Stimulated activated CD8-positive, alpha-beta memory T cell treated with anti-CD3 and anti-CD28 coated beads, Interleukin-4, amount 100 ng/mL, for 24 hours (primary cell): ENCODE measurements at regions not wholly inside any gene's neighbourhood (a gene's known extent, or its start where the extent isn't known, plus 50 kb on each side); places are given as distances from the start of the nearest gene placed in this dataset.
A peak's percentile ranks its signal among the peaks of the same experiment; 100 is the strongest.
"Not testable (repeated sequence)": the region's sequence is repeated elsewhere in the genome, so short reads cannot be mapped to it uniquely, and the experiment has no call there.

Source experiments
- DNase-seq: peaks from one replicate; pipeline ENCODE4 v3.0.0-alpha.2; 2020; ENCODE audit warnings: low read depth

DNA sequence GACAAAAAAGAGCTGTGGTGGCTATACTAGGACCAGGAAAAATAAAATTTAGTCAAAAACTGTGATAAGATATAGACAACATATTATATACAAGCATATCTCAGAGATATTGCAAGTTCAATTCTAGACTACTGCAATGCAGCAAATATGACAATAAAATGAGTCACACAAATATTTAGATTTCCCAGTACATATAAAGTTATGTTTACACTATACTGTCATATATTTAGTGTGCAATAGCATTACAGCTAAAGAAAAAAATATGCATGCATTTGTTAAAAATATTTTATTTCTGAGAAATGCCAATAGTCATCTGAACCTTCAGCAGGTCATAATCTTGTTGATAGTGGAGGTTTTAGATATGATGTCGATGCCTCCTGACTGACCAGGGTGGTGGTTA lies 72.1 kb downstream of the AKR1C4 start:
- no peak for DNase-seq

DNA sequence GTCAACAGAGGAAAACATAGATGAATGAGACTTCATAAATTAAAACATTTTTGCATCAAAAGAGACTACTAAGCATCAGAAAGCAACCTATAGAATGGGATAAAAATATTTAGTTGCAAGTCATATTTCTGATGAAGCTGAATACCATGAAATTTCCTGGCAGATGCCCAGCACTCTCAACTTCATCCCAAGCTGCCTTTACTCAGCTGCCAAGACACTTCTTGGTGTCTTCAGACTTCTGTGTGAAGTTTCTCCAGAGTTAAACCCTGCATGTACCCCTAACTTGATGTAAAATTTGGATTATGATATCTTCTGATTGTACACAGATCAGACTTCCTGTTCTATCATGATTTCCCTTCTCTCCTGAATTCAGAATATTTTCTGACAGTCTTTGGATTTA lies 73.2 kb downstream of the AKR1C4 start:
- no peak for DNase-seq

DNA sequence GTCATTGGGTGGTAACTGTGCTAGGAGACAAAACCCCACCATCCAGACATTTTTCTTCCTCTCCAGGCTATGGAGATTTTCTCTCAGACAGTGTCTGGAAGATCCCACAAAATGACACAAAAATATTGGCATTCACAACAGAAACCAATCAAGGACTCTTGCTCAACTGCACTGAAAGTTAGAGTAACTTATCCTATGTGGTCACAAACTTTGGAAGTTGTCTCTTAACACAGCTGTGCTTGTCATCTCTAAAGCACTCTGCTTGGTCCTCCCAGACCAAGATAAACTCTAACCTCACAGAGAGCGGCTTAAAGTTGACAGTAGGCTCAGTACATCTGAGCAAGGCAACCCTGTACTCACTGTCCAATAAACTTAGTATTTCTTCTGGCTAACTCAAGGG lies 74.9 kb downstream of the AKR1C4 start:
- DNase-seq: no peak

DNA sequence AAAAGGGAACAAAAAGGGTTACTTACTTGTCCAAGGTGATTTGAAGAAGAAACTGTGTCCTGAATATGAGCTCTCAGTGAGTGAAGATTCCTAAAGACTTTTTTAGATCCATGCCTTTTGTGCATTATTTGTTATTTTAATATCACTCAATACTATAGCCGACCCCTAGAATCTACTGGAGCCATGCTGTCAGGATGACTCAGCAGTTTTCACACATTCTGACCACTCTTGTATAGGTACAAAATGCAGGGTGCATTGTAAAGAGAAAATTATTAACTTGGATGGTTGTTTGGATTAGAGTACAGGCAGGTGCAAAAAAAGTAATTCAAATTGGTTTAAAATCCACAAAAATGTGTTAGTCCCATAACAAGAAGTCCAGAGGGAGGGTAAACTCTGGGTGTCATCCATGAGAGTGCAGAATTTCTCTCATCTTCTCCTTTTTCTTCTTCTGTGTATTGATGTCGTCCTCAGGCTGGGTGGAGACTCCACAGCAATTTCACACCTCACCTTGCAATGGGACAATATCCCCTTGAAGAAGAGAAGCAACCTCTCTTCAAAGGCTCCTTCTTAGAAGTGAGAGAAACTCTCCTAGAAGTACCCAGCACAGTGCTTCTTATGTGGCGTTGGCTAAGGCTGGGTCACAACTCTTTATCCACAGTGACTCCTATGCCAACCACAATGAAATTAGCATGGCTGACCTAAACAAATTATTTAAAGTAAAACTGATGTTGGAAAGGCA lies 75.6 kb downstream of the AKR1C4 start:
- DNase-seq: no peak

DNA sequence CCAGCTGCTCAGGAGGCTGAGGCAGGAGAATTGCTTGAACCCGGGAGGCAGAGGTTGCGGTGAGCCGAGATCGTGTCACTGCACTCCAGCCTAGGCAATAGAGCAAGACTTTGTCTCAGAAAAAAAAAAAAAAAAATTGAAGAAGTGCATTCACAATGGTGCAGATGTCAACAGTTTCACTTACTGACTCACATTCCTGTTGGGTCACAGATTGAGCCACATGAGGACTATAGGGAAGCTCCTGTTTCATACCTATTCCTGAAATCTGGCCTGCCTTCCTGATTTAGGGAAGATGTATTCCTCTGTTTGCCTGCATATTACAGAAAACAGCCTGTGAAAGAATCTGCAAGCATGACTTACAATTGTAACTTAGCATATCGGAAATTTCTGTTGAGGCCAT lies 78.2 kb downstream of the AKR1C4 start:
- DNase-seq: no peak

DNA sequence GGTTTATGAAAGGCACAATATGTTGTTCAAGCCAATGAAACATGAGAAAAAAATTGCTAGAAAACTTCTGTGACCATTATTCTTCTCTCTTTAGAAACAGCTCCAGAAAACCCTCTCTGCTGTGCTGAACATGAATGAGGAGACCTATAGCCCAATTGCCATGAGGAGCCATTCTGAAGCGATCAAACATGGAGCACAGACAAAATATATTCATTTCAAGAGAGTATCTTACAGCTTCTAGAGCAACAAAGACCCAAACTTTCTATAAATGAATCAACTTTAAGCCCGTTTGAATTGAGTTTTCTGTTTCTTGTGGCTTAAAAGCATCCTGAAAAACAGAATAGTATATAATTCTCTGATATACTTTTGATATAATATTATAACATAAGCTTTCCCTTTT lies 83.4 kb upstream of the UCN3 start:
- no peak for DNase-seq

DNA sequence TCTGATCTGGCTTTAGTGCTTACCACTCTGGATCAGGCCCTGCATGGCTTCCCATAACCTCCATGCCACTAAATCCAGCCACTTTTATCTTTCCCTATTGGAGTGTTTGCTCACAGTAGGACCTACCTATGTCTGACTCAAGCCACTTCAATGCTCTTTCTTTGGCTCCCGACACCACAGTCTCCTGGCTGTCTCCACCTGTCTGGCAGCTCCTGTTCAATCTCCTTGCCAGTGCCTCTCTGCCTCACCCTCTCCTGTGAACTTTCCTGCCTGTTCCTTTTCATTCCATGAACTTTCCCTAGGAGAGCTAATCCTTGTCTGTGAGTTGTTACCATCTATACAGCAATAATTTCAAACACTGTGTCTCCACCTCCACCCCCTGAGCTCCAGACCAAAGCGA lies 82.6 kb upstream of the UCN3 start:
- no peak for DNase-seq

DNA sequence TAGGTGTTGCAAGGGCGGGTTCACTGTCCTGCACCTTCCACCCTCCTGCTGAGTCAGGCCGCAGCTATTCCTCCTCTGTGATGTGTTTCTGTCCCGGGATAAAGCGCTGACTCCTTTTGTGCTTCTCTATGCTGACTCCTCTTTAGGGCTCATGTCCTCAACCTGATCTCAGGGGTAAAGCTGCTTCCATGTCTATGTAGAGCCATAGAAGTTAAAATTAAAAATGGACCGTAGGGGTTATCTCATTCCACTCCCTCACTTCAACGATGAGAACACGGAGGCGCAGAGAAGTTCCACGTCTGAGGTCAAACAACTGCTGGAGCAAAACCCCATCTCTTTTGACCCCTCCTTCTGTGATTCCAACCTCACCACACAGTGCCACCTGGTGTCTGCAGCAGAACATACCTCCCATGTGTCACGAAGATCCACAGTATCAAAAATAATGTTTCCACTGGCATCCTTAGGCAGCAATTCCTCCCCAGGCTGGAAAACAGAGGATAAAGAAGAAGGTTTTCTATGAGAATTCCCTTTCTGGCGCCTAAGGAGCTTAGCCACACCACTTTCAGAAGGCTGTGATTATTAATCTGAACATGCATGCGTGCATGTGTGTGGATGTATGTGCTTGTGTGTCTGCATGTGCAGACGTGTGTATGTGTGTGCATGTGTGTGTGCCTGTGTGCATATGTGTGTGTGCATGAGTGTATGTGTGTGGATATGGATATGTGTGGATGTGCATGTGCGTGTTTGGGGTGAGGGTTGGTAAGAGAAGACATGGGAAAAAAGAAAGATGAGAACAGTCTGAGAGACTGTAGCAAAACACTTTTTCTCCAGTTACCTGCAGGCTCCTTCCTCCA lies 81.2 kb upstream of the UCN3 start:
- peak; percentile 23 for DNase-seq

DNA sequence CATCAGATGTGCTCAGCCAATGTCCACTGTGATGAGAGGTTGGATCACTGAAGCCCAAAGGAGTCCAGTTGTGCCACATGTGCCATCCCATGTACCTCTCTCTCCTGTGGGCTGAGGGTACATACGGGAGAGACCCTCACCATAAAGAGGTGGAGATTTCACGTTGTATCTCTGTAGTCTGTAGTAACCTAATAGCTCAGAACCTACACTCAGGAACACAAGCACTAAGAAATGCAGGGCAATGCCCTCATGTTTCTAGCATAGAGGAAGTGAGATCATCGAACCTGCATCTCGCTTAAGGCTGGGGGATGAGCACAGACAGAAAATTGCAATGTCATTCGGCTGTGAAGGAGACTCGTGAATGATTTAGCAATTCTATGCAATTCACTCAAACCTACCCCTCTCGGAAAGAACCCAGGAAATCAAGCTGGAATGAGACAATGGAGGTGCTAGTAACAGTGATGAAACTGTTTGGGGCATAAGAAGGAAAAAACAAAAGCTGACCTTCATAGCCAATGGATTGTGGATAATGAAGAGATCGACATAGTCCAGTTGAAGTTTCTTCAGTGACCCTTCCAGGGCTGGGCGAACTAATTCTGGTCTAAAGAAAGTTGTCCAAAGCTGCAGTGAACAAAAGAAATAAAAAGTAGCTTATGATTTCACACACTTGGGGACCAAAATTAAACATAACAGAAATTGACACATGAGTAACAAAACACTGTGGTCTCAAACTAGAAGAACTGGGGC lies 80.3 kb upstream of the UCN3 start:
- no peak for DNase-seq

DNA sequence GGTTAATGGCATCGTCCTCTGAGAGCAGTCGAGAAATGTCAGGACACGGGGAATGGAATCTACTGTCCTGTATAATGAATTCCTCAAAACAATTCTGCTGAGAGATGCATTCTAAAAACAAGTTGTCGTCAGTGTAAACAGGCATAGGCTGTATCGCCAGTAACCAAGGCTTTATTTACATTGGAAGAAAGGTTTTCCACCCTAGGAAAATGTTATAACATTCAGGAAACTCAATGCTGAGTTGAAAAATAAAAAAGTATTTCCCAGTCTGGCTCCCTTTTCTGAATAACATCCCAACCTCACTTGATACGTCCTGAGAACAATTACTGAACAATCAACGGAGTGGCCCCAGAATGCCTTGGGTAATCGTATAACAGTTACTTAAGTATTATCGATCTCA lies 79.6 kb upstream of the UCN3 start:
- DNase-seq: no peak

DNA sequence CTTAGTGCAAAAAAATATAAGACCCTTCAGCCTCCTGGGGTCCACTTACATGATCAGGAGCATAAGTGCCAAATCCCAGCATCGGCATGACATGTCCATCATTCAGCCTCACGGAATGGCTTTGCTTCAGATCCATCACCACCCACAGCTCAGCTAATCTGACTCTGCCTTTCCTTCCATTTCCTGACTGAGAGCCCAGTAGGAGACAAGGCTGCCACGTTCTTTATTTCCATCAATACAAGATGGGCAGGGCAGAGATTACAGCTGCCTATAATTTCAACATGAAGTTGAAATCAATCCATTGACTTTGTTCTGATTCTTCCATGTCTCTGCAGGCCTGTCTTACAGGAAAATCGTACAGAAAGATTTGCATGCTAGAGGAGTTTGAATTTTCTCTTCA lies 76.4 kb upstream of the UCN3 start:
- no peak for DNase-seq

DNA sequence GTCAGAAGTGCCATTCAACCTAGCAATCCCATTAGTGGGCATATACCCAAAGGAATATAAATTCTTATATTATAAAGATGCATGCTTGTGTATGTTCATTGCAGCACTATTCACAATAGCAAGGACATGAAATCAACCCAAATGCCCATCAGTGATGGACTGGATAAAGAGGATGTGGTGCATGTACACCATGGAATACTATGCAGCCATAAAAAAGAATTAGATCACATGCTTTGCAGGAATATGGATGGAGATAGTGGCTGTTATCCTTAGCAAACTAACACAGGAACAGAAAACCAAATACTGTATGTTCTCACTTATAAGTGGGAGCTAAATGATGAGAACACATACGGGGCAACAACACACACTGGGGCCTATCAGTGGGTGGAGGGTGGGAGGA lies 75.5 kb upstream of the UCN3 start:
- not testable (repeated sequence) for DNase-seq

DNA sequence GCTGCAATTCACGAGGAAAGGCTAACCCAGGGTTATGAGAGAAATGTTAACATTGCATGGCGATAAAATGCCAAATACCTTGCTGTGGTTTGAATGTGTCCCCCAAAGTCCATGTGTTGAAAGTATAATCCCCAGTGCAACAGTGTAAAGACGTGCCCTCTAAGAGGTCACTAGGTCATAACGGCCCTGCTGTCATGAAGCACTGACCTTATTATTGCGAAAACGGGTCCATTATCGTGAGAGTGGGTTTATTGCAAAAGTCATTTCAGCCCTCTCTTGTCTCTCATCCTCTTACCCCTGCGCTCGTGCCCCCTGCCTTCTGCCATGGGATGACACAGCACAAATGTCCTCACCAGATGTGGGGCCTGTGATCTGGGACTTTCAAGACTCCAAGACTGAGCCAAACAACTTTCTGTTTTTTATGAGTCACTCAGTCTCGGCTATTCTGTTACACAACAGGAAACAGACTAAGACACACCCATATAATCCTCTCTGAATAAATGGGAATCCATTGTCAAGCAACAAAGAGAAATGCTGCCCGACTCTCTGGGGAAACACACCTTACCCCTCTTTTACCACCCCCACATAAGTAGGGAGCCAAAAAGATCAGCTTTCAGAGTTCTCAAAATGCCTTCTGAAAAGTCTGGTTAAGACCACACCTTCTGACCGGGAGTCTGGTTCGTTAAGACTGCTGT lies 73.1 kb upstream of the UCN3 start:
- peak; percentile 8 for DNase-seq

DNA sequence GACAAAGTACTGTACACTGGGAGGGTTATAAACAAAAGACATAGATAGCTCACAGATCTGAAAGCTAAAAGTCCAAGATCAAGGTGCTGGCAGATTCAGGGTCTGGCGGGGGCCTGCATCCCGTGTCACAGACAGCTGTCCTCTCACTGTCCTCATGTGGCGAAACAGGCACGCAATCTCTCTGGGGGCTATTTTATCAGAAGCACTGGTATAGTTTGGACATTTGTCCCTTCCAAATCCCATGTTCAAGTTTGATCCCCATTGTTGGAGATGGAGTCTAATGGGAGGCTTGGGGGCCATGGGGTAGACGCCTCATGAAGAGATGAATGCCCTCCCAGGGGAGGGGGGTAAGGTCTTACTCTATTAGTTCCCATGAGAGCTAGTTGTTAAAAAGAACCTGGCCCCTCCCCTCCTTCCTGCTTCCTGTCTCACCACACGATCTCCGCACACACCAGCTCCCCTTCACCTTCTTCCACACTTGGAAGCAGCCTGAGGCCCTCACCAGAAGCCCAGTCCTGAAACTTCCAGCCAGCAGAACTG lies 72.5 kb upstream of the UCN3 start:
- DNase-seq: no peak

DNA sequence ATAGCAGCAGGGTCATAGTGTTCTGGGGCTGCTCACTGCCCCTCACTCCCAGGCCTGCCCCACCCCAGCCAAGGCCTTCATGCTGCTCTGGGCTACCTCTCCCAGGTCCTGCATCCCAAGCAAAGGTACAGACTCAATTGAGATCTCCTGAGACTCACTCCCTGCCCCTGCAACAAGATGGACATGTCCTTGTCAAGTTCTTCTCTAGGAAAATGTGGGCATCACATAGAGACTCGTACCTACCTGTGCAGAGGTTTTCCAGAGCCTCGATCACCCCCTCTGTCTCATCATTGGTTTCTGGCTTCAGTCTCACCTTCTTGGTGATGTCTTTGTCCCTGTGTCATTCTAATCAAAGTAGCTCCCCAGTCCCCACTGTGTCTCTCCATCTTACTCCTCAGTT lies 71.8 kb upstream of the UCN3 start:
- not testable (repeated sequence) for DNase-seq

DNA sequence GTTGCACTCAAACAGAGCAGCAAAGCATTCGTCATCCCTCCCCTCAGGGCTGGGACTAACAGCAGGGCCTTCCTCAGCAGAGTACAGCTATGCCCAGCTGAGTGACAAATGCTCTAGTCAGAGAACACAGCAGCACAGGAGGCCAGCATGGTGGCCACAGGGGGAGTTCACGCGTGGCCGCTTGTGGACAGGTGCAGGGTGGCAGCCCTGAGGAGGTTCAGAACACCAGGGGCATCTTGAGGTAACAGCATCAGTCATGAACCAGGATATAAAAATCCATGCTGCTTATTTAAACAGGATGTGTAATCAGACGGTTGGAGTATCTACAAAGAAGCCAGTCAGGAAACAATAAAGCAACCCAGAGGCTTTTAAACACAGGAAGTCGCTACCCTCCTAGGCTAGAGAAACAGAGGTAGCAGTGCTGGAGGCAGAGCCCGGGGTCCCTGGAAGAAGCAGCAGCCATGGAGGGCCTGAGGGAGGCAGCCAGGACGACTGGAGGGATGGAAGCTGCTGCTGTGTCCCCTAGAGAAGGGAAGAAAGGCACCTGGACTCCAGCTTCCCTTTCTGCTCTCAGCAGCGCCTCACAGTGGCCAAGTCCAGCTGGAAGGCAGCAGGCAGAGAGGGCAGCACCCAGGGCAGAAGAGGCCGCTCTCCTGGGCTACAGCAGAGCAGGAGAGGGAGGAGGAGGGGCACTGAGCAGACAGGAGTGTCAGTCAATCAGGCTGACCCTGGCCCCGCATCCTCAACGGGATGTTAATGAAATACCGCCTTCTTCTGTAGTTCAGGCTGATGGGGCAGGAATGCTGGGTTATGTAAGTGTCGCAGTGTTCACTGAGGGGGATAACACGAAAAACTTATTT lies 70.8 kb upstream of the UCN3 start:
- DNase-seq: peak; percentile 37

DNA sequence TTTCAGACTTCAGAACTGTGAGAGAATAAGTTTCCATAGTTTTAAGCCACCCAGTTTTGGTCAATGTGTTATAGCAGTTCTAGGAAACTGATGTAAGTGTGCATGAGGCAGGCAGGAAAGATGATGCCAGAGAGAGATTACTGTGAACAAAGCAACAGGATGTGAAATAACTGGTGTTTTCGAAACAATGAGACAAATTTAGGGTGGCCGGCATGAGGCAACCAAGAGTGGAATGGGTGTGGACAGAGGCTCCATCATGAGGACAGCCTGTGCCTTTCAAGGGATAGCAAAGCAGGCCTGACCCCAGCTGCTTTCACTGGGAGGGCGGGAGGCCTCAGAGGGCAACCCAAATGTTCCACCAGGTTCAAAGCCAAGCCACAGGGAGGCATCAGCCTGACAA lies 67.3 kb upstream of the UCN3 start:
- DNase-seq: no peak

DNA sequence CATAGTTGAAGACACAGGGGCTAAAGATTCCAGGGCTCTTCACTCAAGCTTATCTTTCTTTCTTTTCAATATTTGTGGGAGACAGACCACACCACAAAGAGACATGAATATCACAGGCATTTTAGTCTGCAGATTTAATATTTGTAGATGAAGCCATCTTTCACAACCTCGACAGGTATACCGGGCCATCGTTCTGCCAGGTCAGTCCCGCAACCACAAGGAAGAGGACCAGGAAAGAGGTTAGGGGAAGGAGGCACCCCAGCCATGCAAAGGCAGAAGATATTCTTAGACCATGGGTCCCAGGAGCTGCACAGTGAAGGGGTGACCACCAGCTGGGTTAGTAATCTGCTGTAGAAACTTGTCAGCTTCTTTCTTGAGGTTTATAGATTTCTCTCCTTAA lies 66.8 kb upstream of the UCN3 start:
- DNase-seq: no peak

DNA sequence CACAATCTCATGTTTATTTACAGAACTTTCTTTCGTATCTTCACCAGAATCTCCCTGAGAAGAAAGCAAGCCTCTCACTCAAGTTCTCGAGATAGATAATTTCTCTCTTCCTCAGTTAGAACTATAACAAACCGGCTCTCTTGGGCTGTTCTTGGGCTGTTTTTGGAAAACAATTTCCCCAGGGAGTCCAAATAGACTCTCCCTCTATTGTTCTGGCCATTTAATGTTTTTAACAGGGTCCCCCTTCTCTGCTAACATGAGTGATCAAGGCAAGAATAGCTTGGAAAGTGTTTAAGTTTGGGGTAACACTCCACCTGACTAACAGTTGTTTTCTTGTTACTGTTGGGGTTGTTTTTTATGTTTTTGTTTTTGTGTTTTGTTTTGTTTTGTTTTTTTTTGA lies 64.8 kb upstream of the UCN3 start:
- DNase-seq: no peak

DNA sequence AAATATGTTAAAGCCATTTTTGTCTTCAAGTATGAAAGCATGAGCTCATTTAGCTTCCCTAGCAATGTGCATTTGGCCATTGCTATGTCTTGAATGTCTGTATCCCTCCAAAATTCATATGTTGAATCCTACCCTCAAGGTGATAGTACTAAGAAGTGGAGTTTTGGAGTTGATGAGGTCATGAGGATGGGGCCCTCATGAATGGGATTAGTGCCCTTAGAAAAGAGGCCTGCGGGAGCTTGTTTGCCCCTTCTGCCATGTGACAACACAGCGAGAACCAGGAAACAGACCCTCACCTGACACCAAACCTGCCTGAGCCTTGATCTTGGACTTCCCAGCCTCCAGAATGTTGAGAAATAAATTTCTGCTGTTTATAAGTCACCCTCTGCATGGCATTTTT lies 61.3 kb upstream of the UCN3 start:
- DNase-seq: no peak

DNA sequence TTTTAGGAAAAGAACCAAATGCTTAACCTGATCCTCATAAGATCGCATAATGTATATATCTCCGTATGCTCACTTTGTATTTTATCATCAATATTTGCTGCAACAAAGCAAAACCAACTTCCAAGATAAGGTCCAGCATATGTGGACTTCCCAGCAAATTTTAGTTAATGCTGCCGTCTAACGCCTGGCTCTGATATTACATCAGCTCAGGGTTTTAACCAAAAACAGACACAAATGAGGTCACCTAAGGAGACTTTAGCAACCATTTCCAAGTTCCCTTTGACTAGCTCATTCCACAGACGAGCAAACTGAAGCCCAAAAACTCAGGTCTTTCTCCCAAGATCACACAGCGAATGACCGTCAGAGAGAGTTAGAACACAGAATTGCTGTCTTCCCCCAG lies 59.4 kb upstream of the UCN3 start:
- DNase-seq: no peak
